NCI-H460 (cell line): ENCODE measurements at regions not wholly inside any gene's neighbourhood (a gene's known extent, or its start where the extent isn't known, plus 50 kb on each side); places are given as distances from the start of the nearest gene placed in this dataset.

Source experiments
- DNase-seq: peaks from one replicate; pipeline ENCODE4 v3.0.0-alpha.2; 2016; ENCODE audit warnings: low read depth; ENCODE audit errors: extremely low read depth

DNA sequence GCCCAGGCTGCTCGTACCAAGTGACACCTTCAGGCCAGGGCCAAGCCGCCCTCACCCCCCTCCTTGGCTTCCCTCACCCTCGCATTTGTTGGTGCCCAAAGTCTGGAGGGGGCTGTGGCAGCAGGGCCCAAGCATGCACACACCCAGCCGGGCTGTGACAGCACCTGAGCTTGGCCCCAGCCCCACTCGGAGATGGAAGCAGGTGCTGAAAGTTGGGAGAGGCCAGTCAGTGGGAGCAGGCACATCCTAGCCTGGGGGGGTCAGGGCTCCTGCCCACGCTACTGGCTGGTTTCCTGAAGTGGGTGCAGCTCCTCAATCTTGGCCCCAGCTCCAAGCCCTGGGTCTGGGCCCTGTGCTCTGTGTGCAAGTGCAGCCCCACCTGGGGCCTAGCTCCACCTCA, 228.0 kb downstream of the RDH14 start:
- DNase-seq, result no peak

GRCh38 chr2:18325118-18325517, 235.3 kb downstream of the RDH14 start:
- DNase-seq, result no peak

DNA sequence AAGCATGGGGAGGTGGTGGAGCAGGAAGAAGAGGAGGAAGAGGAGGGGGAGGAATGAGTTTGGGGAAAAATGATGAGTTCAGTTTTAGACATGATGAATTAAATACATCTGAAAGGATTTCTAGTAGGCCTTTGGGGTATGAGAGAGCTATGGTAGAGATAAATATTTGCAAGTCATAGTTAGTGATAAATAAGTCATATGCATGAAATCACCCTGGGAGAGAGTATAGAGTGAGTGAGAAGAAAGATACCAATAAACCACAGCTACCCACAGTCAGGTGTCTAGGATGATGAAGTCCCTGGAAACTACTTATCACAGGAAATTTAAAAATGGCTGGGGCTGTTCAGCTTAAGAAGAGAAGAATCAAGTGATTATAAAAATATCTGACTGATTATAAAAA, 240.5 kb downstream of the RDH14 start:
- DNase-seq, result no peak

GRCh38 chr2:18317017-18317416, 243.4 kb downstream of the RDH14 start:
- DNase-seq, result no peak

GRCh38 chr2:18312818-18313217, 247.6 kb downstream of the RDH14 start:
- DNase-seq, result no peak

DNA sequence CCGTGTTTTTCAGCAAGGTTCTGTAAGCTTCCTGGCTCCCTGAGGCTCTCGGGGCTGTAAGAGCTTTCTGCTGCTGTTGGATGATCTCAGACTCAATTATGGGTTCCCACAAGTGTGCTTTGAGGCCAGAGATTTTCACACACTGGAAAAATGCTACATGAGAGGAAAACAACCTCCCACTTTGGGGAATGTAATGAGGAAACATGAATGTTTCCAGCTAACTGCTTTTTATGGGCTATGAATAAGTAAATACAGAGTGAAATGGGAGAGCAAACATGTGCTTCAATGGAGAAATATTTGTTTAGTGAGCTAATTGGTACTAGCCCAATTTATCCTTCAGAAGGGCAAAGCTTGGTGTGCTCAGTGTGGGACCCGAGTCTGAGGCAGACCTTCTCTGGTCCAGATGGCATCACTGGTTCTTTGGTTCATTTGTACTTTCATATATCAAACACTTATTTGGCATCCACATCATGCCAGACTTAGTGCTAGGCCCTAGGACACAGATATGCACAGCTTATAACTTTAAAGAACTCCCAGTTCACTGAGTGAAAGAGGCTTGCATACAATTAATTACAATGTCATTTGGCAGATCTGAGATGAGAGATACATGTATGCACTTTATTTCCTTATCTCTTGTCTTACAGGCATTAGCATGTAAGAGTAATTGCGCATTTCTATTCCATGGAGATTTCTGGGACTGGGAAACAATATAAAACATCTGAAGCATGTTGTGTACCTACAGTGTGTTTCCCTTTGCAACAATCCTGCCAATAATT, 248.8 kb downstream of the RDH14 start:
- no peak for DNase-seq

DNA sequence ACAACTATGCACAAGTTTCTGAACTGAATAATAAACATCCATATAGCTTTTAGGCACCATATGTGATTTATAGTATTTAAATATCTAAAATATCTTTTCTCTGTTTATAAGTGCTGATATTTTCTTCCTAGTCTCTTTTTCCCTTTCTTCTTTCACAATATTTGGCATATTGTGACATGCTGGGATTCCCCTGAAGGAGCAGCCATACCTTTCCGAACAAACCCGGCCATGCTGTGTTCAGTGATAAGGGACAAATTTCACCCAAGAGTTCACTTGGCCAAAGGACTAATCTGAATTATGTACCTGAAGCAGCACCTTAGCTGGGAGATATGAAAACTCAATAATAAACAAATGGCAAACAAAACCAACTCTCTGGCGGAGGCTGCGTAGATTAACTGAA, 250.8 kb downstream of the RDH14 start:
- no peak for DNase-seq

DNA sequence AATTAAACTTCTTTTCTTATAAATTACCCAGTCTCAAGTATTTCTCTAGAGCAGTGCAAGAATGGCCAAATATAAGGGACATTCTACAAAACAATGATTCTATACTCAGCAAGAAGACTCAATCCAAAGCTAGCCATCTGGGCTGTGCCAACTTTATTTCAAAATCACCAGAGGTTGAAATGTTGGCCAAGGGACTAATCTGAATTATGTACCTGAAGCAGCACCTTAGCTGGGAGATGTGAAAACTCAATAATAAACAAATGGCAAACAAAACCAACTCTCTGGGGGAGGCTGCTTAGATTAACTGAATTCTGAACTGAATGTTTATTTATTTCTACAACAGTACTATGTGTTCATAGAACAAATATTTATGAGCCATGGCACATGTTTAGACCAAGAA, 251.3 kb downstream of the RDH14 start:
- no peak for DNase-seq

DNA sequence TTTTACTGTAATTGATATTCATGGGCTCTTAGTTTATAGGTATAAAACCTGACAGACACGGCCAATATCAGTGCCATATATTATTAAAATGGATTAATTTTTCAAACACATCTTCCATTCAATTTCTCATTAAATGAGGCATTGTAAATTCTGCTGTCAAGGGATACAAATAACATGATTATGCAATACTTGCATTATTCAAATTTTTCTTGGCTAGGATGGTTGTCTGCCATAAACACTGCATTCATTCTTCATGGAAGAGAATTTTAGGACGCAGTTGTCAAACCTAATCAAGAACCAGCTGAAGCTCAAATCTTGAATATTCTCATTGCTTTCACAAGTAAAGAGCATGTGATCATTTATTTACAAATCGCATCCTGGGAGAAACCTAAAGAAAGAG, 255.6 kb downstream of the RDH14 start:
- no peak for DNase-seq

DNA sequence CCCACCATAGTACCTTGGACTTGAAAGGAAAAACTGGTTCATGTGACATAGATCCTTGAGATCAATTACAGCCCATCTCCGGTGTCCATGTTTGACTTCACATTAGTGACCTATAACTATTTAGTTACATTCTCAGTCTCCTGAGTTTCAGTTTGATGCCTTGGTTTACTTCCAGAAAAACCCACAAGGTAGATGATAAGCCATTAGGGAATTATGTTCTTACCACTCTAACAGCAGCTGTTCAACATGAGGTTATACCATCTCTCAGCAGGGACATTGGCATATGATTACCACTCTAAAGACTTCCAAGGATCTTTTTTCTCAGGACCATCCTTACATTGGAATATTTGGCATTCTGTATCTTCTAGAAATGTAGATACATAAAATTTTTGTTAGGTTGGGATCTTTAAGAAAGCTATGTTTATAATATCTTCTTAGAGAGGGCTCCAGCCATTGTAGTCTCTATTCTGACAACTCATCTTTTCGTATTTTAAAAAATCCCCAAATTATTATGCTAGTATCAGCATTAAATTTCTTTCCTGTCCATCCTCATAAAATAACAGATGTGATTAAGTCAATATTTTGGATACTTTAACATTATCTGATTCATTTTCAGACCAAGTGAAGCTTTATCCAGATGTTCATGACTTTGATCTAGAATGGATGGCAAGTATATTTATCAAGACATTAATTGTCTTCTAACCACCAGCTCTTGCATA, 258.9 kb downstream of the RDH14 start:
- no peak for DNase-seq

DNA sequence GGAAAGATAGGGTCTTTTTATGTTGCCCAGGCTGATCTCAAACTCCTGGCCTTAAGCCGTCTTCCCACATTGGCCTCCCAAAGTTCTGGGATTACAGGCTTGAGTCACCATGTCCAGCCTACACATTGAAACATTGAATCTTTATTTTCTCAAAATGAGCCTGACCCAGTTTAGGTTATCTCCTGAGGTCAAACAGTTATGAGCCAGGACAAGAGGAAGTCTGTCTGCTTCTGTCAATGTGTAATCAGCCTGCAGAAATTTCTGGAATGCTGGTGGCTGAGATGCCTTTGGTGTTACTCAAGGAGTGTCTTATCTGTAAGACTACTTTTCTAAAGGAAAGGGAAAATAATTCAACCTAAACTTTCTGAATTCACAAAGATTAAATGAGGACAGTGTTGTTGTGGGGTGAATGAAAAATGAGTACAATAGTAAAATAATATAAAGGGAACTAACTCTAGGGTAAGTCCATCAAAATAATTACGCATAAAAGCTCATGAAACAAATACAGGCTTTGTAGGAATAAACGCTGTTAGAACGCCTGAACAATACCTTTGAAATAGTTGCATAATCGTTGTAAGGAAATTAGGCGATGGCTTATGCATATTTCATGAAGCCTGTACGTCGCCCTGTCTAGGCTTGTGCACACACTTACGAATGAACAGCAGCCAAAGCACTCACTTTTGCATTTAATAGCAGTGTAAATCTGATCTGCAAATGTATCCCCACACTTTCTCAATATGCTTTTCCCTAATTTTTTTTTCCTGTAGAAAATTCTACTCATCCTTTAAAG, 260.8 kb downstream of the RDH14 start:
- DNase-seq, result peak; percentile 46

DNA sequence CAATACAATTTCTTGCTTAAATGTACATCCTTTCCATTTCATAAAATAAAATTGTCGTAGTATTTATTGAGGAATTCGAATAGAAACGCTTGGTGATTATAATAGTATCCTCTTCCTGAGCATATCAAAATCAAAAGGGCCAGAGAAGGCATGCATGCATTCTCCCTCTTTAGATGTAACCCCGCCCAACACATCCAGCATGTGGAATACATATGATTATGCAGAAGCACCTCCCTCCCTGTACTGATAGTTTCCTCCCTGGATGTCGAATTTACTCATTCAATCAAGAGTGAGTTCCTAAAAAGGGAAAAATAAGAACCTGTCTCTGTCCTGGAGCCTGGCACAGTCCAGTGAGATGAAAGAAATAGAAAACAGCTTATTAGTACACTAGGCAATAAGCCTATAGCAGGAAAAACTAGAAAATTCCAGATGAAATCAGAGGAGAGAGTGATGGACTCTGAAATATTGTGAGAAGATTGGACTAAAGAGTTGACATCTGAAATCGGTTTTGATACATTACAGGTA, 262.9 kb downstream of the RDH14 start:
- no peak for DNase-seq

- no peak for DNase-seq
Measured at GRCh38 chr2:18290386-18290785, 270.1 kb downstream of the RDH14 start.

- DNase-seq, result no peak
Measured at GRCh38 chr2:18286897-18287296, 273.6 kb downstream of the RDH14 start.

DNA sequence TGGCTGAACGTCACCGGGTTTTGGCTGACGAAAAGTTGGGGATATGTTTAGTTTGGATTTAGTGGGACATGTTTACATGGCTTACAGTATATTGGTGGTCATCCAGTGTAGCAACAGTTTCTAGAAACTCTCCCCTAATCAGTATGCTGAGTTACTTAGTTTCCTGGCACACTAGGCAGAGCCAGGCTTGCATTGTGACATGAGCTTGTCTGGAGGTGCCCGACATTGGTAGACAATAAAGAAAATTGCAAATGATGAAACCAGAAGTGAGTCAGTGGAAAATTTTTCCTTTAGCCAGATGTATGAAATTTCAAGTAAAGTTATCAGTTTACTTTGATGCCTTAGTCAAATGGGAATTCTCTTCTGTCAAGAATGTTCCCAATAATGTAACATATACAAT, 276.1 kb downstream of the RDH14 start:
- DNase-seq, result no peak

- DNase-seq, result no peak
Measured at GRCh38 chr2:18282026-18282425, 278.4 kb downstream of the RDH14 start.

DNA sequence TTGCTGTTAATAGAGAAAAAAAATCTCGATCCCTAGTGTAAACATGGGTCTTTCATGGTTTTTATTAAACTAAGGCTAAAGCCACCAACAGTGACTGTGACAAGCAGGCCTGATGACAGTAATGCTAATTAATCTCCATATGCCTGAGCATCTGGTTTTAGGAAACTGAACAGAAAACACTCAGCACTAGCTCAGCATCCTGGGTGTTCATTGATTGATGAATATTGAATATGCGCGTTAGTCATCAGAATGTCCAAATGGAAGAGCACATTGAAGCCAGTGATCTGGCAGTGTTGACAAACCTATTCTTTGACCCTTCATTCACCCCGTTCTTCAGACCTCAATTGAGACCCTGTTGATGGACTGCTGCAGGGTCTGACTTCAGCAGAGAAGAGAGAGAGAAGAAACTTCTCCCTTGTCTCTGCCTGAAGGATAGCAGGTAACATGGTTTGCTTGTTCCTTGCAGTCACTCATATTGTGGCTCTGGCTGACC, 283.8 kb downstream of the RDH14 start:
- DNase-seq, result no peak

- no peak for DNase-seq
Measured at GRCh38 chr2:18273205-18273604, 287.2 kb downstream of the RDH14 start.

- DNase-seq, result no peak
Measured at GRCh38 chr2:18272148-18272494, 288.3 kb downstream of the RDH14 start.

GRCh38 chr2:18271370-18272147, 288.9 kb downstream of the RDH14 start:
- no peak for DNase-seq
